ENCODE measurements at regions not wholly inside any gene's neighbourhood (a gene's known extent, or its start where the extent isn't known, plus 50 kb on each side); places are given as distances from the start of the nearest gene placed in this dataset.

GRCh38 chr2:182621810-182622209 lies 94.2 kb upstream of the DNAJC10 start:
- Histone ChIP-seq H3K27me3 (no peaks in the 10 kb centered on the region), H3K9me3 (no peaks in the 10 kb centered on the region), H3K4me3 (no peak overlapping the region), H3K27ac (no peak overlapping the region), H3K4me1 (peaks cover 0 to 7% (median 0%) of the 10 kb centered on the region in 4 donors), H3K36me3 (no peaks in the 10 kb centered on the region)
- intact Hi-C loops (cut with DNase I; ENCODE audit: low total_unique reads), result no loop called here
- no peak for DNase-seq
- TF ChIP-seq EP300 (IDR thresholded peaks at IDR 0.05) (no peak), CTCF (IDR thresholded peaks at IDR 0.05) (no peak), POLR2AphosphoS5 (IDR thresholded peaks at IDR 0.05) (no peak), POLR2A (IDR thresholded peaks at IDR 0.05) (no peak)

- Histone ChIP-seq H3K27me3 (no peaks in the 10 kb centered on the region), H3K4me3 (no peak overlapping the region), H3K4me1 (peaks cover 0 to 7% (median 0%) of the 10 kb centered on the region in 4 donors), H3K27ac (no peak overlapping the region), H3K9me3 (no peaks in the 10 kb centered on the region), H3K36me3 (no peaks in the 10 kb centered on the region)
- DNase-seq, result no peak
- intact Hi-C loops (cut with DNase I; ENCODE audit: low total_unique reads), result no loop called here
- TF ChIP-seq POLR2AphosphoS5 (IDR thresholded peaks at IDR 0.05) (no peak), CTCF (IDR thresholded peaks at IDR 0.05) (no peak), EP300 (IDR thresholded peaks at IDR 0.05) (no peak), POLR2A (IDR thresholded peaks at IDR 0.05) (no peak)
- 60 to 65% (median 65%) methylated on average over 2 of the region's 2 CpGs for WGBS, 5 donors
Observed at GRCh38 chr2:182622231-182622630, 93.8 kb upstream of the DNAJC10 start.

- H3K4me1 ChIP-seq, result no peaks in the 10 kb centered on the region
- no peaks in the 10 kb centered on the region for H3K27me3 ChIP-seq
- no peak overlapping the region for H3K4me3 ChIP-seq
- intact Hi-C loops (cut with DNase I; ENCODE audit: low total_unique reads), result no loop called here
- no peak overlapping the region for H3K27ac ChIP-seq
- H3K9me3 ChIP-seq, result no peaks in the 10 kb centered on the region
- peak in 1 of 2 donors; percentile 25 for DNase-seq
- TF ChIP-seq POLR2AphosphoS5 (IDR thresholded peaks at IDR 0.05) (no peak), EP300 (IDR thresholded peaks at IDR 0.05) (no peak), POLR2A (IDR thresholded peaks at IDR 0.05) (no peak), CTCF (IDR thresholded peaks at IDR 0.05) (no peak)
- no peaks in the 10 kb centered on the region for H3K36me3 ChIP-seq
- 40 to 65% (median 42%) methylated on average over 1 of the region's 1 CpG for WGBS, 5 donors
Observed at GRCh38 chr2:182625814-182626213, 90.2 kb upstream of the DNAJC10 start.

GRCh38 chr2:182628916-182629315 lies 87.1 kb upstream of the DNAJC10 start:
- H3K4me1 ChIP-seq, result no peaks in the 10 kb centered on the region
- intact Hi-C loops (cut with DNase I; ENCODE audit: low total_unique reads), result no loop called here
- TF ChIP-seq EP300 (IDR thresholded peaks at IDR 0.05), result no peak
- TF ChIP-seq CTCF (IDR thresholded peaks at IDR 0.05), result no peak
- no peak for TF ChIP-seq POLR2AphosphoS5 (IDR thresholded peaks at IDR 0.05)
- no peak for TF ChIP-seq POLR2A (IDR thresholded peaks at IDR 0.05)
- 67 to 89% (median 88%) methylated on average over 3 of the region's 3 CpGs for WGBS, 5 donors
- no peaks in the 10 kb centered on the region for H3K27me3 ChIP-seq
- no peaks in the 10 kb centered on the region for H3K9me3 ChIP-seq
- H3K36me3 ChIP-seq, result no peaks in the 10 kb centered on the region
- H3K27ac ChIP-seq, result no peak overlapping the region
- no peak for DNase-seq
- no peak overlapping the region for H3K4me3 ChIP-seq

Data from stomach (tissue), 8 donors.